NT2/D1 (cell line): ENCODE measurements at regions not wholly inside any gene's neighbourhood (a gene's known extent, or its start where the extent isn't known, plus 50 kb on each side); places are given as distances from the start of the nearest gene placed in this dataset.

Experiments used
- SUZ12 ChIP-seq: IDR thresholded peaks from 2 replicates; pipeline ENCODE4 v1.6.1; 2011; ENCODE audit not compliant: insufficient read length, insufficient read depth; ENCODE audit errors: extremely low read depth
- YY1 ChIP-seq: IDR thresholded peaks from 2 replicates; pipeline ENCODE4 v1.6.1; 2011; ENCODE audit not compliant: insufficient read length, insufficient read depth
- ZNF274 ChIP-seq: IDR thresholded peaks from 2 replicates; pipeline ENCODE4 v1.6.1; 2011; ENCODE audit warnings: mild to moderate bottlenecking, low read depth, low read length

GRCh38 chr5:163089926-163090325 is 347.5 kb upstream of the CCNG1 start:
- TF ChIP-seq SUZ12 (no peak), ZNF274 (no peak), YY1 (no peak)
